ENCODE measurements at regions not wholly inside any gene's neighbourhood (a gene's known extent, or its start where the extent isn't known, plus 50 kb on each side); places are given as distances from the start of the nearest gene placed in this dataset.

DNA sequence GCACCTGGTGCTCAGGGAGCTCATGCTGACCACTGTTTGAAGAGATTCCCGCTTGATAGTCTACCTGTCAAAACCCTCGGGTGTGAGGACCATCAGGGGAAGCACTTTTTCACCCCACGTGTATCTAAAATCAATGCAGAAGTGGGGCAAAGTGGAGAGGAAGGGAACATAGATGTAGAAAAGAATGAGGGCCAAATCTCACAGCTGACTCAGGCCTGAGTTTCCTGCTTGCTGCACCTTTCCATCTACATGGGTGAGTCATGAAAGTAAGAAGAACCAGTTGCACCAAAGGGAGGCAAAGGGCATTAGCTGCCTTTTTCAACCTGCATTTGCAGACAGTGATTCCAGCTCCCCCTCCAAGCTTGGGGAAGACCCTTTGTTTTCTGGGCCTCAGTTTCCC lies 100.2 kb upstream of the MYCN start:
- H3K4me1 Mint-ChIP-seq (ENCODE audit: low read depth): no peaks in the 10 kb centered on the region
- H3K27me3 Mint-ChIP-seq: no peaks in the 10 kb centered on the region
- TF ChIP-seq, protein P1, sequence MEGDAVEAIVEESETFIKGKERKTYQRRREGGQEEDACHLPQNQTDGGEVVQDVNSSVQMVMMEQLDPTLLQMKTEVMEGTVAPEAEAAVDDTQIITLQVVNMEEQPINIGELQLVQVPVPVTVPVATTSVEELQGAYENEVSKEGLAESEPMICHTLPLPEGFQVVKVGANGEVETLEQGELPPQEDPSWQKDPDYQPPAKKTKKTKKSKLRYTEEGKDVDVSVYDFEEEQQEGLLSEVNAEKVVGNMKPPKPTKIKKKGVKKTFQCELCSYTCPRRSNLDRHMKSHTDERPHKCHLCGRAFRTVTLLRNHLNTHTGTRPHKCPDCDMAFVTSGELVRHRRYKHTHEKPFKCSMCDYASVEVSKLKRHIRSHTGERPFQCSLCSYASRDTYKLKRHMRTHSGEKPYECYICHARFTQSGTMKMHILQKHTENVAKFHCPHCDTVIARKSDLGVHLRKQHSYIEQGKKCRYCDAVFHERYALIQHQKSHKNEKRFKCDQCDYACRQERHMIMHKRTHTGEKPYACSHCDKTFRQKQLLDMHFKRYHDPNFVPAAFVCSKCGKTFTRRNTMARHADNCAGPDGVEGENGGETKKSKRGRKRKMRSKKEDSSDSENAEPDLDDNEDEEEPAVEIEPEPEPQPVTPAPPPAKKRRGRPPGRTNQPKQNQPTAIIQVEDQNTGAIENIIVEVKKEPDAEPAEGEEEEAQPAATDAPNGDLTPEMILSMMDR (IDR thresholded peaks at IDR 0.05): no peak
- ChIA-PET CTCF (interaction anchor here (0.8 kb wide), 1 partner anchor 99 kb away, joined by 3 read pairs; no protein-coding TSS in a partner anchor), POLR2A (no interaction called here)
- intact Hi-C loops (cut with micrococcal nuclease): no loop called here
- no peak overlapping the region for H3K27ac Mint-ChIP-seq
- DNase-seq (no peak), ATAC-seq (no peak)
- H3K9me3 Mint-ChIP-seq: no peaks in the 10 kb centered on the region
- H3K36me3 Mint-ChIP-seq (ENCODE audit: low read depth): no peaks in the 10 kb centered on the region
- no peak overlapping the region for H3K4me3 Mint-ChIP-seq

DNA sequence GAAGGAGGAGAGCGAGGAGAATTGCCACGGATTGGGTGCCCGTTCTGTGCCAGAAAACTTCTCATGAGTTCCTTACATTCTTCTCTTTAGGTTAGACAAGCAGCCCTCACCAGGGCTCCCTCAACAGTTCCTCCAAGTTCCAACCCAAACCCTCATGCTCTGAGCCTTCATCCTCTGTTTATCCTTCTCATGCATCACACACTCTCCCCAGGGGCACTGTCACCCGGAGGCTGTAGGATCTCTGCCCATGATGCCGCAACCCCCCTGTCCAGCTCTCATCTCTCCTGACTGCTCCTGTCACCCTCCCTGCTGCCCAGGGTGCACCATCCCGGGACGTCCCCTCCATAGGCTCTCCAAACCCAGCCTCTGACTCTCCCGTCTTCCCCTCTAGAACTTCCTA lies 99.4 kb upstream of the MYCN start:
- ATAC-seq (no peak), DNase-seq (no peak)
- Mint-ChIP-seq H3K9me3 (no peaks in the 10 kb centered on the region), H3K4me3 (no peak overlapping the region), H3K27ac (no peak overlapping the region), H3K27me3 (no peaks in the 10 kb centered on the region), H3K36me3 (ENCODE audit: low read depth) (no peaks in the 10 kb centered on the region), H3K4me1 (ENCODE audit: low read depth) (no peaks in the 10 kb centered on the region)
- intact Hi-C loops (cut with micrococcal nuclease): no loop called here
- CTCF ChIA-PET: interaction anchor here (0.8 kb wide), 1 partner anchor 98 kb away, joined by 3 read pairs; no protein-coding TSS in a partner anchor
- POLR2A ChIA-PET: no interaction called here
- TF ChIP-seq, protein P1 (IDR thresholded peaks at IDR 0.05): no peak

DNA sequence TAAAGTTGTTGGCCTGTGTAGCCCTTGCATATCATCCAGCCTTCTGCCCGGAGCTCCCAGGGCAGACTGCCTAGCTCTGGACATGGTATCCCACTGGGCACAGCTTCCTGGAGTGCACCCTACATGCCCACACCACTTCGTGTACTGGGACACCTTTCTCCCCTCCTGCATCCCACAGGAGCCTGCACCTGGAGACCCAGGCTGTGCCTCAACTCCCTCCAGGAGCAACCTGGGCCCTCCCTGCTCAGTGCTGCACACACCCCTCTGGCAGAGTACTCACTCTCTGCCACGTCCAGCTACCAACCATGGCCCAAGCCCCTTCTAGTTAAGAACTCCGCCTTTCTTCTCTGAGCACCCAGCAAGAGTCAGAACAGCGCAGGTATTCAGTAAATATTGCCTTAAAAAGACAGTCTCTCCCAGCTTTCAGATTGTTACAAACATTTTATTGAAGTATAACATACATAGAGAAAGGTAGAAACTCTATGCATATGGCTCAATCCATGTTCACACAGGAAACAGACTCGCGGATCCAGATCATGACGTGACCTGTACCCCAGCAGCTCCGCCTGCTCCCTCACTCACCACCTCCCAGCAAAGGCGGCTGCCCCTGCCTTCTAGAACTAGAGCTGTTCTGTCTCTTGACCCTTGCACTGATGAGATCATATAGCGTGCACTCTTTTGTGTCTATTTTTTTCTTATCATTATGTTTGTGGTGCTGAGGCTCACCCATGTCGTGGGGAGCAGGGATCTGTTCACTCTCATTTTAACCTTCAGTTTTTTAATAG lies 98.4 kb upstream of the MYCN start:
- ATAC-seq (no peak), DNase-seq (no peak)
- Mint-ChIP-seq H3K36me3 (ENCODE audit: low read depth) (no peaks in the 10 kb centered on the region), H3K4me3 (no peak overlapping the region), H3K4me1 (ENCODE audit: low read depth) (no peaks in the 10 kb centered on the region), H3K9me3 (no peaks in the 10 kb centered on the region), H3K27me3 (no peaks in the 10 kb centered on the region), H3K27ac (no peak overlapping the region)
- intact Hi-C loops (cut with micrococcal nuclease): no loop called here
- CTCF ChIA-PET: no interaction called here
- POLR2A ChIA-PET: no interaction called here
- TF ChIP-seq, protein P1 (IDR thresholded peaks at IDR 0.05): no peak

DNA sequence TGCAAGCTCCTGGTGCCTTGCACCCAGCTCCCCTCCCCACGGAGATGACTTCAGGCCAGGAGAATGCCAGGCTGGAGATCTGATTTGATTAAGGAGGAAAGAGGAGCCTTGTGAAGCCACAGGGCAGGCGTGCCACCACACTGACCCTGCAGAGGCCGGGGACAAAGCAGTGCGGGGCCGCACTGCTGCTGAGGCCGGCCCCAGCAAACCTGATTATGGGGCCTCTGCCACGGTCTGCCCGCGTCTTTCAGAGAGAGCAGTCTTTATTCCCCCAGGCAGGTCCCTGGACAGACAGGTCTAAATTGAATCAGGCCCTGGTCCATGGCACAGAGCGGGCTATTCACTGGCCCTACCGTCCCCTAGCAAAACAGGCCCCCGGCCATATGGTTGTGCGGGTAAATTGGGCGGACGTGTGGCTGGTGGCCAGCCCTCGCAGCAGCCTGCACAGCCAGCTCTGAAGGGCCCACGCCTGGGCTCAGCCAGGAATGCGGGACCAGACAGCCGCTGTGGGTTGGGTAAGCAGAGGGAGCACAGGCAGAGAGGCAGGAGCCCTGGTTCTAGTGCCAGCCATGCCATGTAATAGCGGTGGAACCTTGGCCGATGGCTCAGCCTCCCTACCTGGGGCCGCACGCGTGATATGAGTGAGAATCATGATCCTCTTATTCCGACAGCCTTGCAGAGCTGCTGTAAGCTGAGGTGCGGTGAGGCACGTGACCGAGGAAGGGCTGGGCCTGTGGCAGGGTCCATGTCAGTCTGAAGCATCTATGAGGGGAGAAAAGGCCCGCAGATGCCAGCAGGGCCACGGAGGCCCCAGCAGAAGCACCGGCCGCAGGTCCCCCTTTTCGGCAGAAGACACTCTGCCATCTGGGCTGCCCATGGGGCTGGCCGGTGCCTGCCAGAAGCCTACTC lies 97.3 kb upstream of the MYCN start:
- DNase-seq: no peak
- ChIA-PET POLR2A (no interaction called here), CTCF (no interaction called here)
- no peaks in the 10 kb centered on the region for H3K9me3 Mint-ChIP-seq
- no peak for ATAC-seq
- H3K4me3 Mint-ChIP-seq: no peak overlapping the region
- H3K36me3 Mint-ChIP-seq (ENCODE audit: low read depth): no peaks in the 10 kb centered on the region
- TF ChIP-seq, protein P1 (IDR thresholded peaks at IDR 0.05): no peak
- intact Hi-C loops (cut with micrococcal nuclease): no loop called here
- no peaks in the 10 kb centered on the region for H3K4me1 Mint-ChIP-seq (ENCODE audit: low read depth)
- H3K27me3 Mint-ChIP-seq: no peaks in the 10 kb centered on the region
- no peak overlapping the region for H3K27ac Mint-ChIP-seq

Data from activated CD8-positive, alpha-beta T cell treated with anti-CD3 and anti-CD28 coated beads for 36 hours (primary cell).